PC-9 (cell line): ENCODE measurements at regions not wholly inside any gene's neighbourhood (a gene's known extent, or its start where the extent isn't known, plus 50 kb on each side); places are given as distances from the start of the nearest gene placed in this dataset.

Source experiments
- EZH2 ChIP-seq: fragments of 200-600 bp; sonication (generic); IDR thresholded peaks from 2 replicates; pipeline ENCODE4 v1.8.0; 2017; ENCODE audit warnings: antibody characterized with exemption, low read depth
- TF ChIP-seq, protein P1 (sequence below): fragments of 200-600 bp; sonication (generic); conservative IDR thresholded peaks from 2 replicates; pipeline ENCODE4 v1.6.1; 2017; ENCODE audit warnings: mixed run types, antibody characterized with exemption, mild to moderate bottlenecking, moderate library complexity

DNA sequence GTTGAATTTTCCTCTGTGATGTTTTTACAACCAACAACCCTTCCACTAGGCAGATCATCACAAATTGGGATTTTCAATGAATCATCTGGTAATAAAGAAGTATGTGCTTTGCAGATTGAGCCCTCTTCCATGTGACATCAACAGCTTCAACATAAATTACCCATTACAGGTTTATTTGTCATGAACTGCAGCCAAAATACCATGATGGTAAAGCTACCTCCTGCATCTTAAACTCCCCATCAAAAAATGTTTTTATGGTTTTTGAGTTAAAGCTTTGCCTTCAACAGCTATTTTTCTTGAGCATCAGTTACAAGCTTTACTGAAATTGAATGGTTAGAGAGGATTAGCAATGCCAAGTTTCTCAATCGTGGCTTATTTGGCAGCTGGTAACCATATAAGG, 211.4 kb upstream of the TUSC1 start:
- no peak for TF ChIP-seq EZH2
- TF ChIP-seq, protein P1, sequence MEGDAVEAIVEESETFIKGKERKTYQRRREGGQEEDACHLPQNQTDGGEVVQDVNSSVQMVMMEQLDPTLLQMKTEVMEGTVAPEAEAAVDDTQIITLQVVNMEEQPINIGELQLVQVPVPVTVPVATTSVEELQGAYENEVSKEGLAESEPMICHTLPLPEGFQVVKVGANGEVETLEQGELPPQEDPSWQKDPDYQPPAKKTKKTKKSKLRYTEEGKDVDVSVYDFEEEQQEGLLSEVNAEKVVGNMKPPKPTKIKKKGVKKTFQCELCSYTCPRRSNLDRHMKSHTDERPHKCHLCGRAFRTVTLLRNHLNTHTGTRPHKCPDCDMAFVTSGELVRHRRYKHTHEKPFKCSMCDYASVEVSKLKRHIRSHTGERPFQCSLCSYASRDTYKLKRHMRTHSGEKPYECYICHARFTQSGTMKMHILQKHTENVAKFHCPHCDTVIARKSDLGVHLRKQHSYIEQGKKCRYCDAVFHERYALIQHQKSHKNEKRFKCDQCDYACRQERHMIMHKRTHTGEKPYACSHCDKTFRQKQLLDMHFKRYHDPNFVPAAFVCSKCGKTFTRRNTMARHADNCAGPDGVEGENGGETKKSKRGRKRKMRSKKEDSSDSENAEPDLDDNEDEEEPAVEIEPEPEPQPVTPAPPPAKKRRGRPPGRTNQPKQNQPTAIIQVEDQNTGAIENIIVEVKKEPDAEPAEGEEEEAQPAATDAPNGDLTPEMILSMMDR: no peak
